ENCODE measurements at regions not wholly inside any gene's neighbourhood (a gene's known extent, or its start where the extent isn't known, plus 50 kb on each side); places are given as distances from the start of the nearest gene placed in this dataset.

GRCh38 chr17:73955616-73956015, 247.9 kb upstream of the RPL38 start:
- DNase-seq (ENCODE audit: low read depth) = no peak

DNA sequence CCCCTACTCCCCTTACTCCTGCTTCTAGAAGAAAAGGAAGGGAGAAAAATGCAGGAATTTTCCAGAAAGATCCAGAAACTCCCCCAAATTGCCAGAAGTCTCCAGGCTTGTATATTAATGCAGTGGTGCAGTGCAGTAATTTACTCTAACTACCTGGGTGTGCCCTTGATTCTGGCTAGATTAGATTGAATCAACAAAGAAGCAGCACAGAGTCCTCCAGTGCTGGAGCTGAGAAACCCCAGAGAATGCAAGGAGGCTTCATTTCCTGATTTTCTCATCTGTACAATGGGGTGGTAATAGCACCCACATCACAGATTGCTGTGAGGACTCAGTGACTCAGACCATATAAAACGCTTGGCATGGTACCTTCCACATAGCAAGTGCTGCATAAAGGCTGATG, 247.3 kb upstream of the RPL38 start:
- DNase-seq (ENCODE audit: low read depth) = no peak

DNA sequence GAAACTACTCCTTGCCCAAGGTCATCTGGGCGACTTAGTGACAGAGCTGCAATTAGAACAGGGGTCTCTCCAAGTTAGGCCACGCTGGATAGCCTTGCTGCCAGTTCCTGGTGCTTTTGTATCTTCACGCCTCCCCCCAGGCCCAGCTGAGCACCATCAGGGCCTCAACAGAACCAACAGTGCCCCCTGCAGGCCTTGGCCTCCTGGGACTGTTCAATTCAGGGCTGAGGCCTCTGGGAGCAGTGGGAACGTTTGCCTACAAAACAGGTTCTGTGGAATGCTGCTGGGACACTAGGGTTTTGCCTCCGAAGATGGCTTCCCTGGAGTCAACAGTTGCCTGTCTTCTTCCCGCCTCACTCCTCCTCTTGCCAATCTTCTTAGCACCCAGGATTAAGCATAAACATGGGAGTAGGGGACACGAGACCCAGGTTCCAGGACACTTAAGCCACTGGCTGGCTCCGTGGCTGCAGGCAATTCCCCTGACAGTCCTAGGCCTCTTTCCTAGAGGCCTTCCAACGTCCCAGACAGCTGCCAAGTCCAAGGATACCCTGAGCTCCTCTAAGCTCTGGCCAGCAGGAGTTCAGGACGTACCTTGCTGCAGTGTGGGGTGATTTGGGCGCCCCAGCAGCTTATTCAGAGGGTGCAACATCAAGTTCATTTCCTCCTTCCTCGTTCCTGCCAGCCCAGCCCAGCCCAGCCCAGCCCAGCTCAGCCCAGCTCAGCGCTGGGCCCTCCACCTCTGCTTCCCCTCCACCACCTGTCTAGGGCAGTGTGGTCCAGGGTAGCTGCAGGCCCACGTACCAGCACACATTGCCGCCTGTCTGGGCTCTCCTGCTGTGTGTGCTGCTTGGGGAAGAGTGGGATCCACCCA, 246.6 kb upstream of the RPL38 start:
- DNase-seq (ENCODE audit: low read depth) = no peak

GRCh38 chr17:73957564-73957963, 245.9 kb upstream of the RPL38 start:
- DNase-seq (ENCODE audit: low read depth) = no peak

GRCh38 chr17:73958453-73958852, 245.0 kb upstream of the RPL38 start:
- no peak for DNase-seq (ENCODE audit: low read depth)

DNA sequence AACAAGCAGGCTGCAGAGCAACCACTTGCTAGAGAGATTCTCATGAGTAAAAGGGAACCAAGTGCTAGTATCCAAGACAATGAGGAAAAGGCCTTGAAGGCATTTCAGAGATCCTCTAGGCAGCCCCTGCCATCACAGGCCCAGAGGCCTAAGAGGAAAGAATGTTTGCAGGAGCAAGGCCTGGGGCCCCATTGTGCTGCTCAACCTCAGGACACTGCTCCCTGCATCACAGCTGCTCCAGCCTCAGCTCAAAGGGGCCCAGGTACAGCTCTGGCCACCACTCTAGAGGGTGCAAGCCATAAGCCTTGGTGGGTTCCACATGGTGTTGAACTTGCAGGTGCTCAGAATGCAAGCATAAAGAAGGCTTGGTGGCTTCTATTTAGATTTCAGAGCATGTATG, 243.0 kb upstream of the RPL38 start:
- no peak for DNase-seq (ENCODE audit: low read depth)

- no peak for DNase-seq (ENCODE audit: low read depth)
Measured at GRCh38 chr17:73962308-73962707, 241.2 kb upstream of the RPL38 start.

- DNase-seq (ENCODE audit: low read depth) = no peak
Measured at GRCh38 chr17:73968680-73969079, 234.8 kb upstream of the RPL38 start.

- no peak for DNase-seq (ENCODE audit: low read depth)
Measured at GRCh38 chr17:73969956-73970355, 233.5 kb upstream of the RPL38 start.

GRCh38 chr17:73971127-73971526, 232.4 kb upstream of the RPL38 start:
- DNase-seq (ENCODE audit: low read depth) = no peak

GRCh38 chr17:73972056-73972455, 231.4 kb upstream of the RPL38 start:
- no peak for DNase-seq (ENCODE audit: low read depth)

DNA sequence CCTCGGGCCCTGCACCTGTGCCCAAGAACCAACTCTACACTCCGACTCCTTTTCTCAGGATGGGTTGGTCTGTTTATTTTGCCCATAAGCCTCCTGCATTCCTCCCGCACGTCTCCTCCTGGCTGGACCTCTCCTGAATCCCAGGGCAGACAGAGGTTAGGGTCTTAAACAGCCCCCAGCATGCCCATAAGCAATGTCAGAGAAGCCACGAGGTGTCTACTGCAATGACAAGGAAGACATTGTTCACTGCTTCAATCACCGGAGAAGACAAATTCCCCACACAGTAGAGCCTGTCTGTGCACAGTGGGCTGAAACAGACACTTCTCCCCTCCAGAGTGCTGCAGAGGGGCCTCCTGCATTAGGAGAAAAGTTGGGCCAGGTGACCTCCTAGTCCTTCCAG, 230.6 kb upstream of the RPL38 start:
- no peak for DNase-seq (ENCODE audit: low read depth)

- DNase-seq (ENCODE audit: low read depth) = no peak
Measured at GRCh38 chr17:73973586-73974409, 229.7 kb upstream of the RPL38 start.

GRCh38 chr17:73974536-73974935, 228.9 kb upstream of the RPL38 start:
- DNase-seq (ENCODE audit: low read depth) = no peak

DNA sequence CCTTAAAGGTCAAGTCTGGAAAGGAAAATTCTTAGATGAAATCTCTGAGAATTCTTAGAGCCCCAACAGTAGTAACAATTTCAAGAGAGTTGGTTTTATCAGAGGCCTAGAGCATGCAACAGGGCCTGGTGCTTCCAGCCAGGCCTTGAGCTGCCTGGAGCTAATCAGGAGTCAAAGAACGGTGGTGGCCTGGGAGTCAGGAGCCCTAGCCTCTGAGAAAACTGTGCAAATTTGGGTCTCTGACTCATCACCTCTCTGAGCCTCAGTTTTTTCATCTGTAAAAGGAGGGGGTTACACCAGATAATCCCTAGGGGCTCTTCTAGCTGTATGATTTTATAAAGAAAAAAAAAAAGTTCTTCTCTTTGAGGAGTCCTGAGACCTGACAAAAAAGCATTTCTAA, 227.3 kb upstream of the RPL38 start:
- DNase-seq (ENCODE audit: low read depth) = no peak

GRCh38 chr17:73976676-73977521, 226.6 kb upstream of the RPL38 start:
- no peak for DNase-seq (ENCODE audit: low read depth)

GRCh38 chr17:73980517-73980916, 223.0 kb upstream of the RPL38 start:
- DNase-seq (ENCODE audit: low read depth) = no peak

DNA sequence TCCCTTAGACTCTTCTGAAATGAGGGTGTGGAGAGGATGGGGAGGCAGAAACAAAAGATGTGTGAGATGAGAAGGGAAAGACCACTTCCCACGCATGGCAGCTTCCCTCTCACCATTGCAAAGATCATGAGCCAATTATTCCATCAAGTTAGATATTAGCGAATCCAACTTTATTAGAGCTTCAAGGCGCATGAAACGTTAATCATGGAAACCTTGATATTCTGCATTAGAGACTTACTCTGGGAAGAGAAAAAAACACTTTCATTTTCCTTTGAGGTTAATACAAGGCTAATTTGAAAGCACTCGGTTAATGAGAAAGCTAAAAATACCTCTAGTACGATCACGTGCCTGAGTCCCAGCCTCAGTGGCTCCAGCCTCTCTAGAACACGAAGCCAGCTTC, 220.6 kb upstream of the RPL38 start:
- DNase-seq (ENCODE audit: low read depth) = no peak

DNA sequence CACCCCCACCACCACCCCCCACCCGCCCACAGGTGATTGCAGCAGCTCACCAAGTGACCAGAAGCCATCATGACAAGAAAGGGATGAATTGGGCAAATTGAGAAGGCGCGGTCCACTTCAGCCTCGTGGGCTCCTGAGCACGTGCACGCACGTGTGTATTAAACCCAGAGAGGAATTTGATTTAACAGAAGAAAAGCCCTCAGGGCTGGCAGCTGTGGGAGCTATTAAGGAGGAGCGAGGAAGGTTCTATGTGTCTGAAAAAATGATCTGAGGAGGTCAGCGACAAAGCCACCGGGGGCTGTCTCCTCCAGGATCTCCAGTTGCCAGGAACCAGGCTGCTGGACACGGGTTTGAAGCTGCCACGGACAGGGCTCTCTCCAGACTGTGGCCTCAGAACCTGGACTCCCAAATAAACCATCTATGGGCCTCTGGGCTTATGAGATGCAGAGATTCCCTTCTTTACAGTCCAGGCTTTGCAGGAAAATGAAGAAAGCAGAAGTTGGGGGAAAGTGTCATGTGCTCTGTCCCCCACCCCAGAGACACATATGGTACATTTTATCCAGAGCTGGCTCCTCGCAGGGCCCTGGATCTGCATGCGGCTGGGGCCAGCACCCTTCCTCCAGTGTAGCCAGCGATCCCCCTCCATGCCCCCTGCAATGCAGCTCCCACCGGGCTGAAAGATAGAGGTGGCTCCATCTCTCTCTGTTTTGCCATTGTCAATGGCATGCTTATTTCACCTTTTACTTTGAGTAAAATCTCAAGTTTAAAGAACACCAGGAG, 219.7 kb upstream of the RPL38 start:
- no peak for DNase-seq (ENCODE audit: low read depth)

DNA sequence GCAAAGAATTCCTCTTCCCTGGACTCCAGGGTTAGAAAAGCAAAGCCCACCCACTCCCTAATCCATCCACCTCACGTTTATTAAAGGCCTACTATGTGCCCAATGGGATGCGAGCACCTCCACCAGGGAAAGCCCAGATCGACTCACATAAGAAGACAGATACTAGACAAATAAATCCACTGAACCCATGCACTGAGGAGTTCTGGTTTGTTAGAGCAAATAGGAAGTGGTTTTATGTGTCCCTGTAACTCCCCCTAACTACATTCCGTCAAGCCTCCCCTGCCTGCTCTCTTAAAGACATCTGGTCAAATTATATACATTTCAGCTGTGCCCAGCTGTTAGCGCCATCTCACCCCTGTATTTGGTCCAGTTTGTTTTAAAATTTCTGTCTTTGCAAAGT, 218.5 kb upstream of the RPL38 start:
- no peak for DNase-seq (ENCODE audit: low read depth)

- DNase-seq (ENCODE audit: low read depth) = no peak
Measured at GRCh38 chr17:73985466-73986015, 217.9 kb upstream of the RPL38 start.
